Motor neuron (in vitro differentiated cells): ENCODE measurements at regions not wholly inside any gene's neighbourhood (a gene's known extent, or its start where the extent isn't known, plus 50 kb on each side); places are given as distances from the start of the nearest gene placed in this dataset.

Source experiments
- ATAC-seq, 8 experiments: fragments of 200-7000 bp; cut with Tn5 transposase; replicated peaks in 6 of 8; 2 replicates each; pipeline ENCODE4 v1.8.0; 2021; ENCODE audit warnings: mild to moderate bottlenecking in 8 of 8, moderate library complexity in 8 of 8
- H3K27ac ChIP-seq, 2 donors: fragments of 250-450 bp; sonication (Bioruptor Pico); 2 replicates each; pipeline ENCODE4 v1.9.0; 2021; ENCODE audit warnings: antibody characterized with exemption in 2 of 2, mild to moderate bottlenecking in 2 of 2, moderate library complexity in 1 of 2
- H3K4me1 ChIP-seq, 2 donors: fragments of 250-450 bp; sonication (Bioruptor Pico); replicated peaks in 1 of 2; 2 replicates each; pipeline ENCODE4 v1.6.1; 2021; ENCODE audit warnings: antibody characterized with exemption in 2 of 2, mild to moderate bottlenecking in 2 of 2, moderate library complexity in 1 of 2
- H3K4me3 ChIP-seq, 5 donors: fragments of 250-450 bp; sonication (Bioruptor Pico); 2 replicates each; pipeline ENCODE4 v1.9.0; 2021; ENCODE audit warnings: antibody characterized with exemption in 5 of 5, mild to moderate bottlenecking in 5 of 5, moderate library complexity in 4 of 5
- whole genome bisulfite sequencing, 10 experiments: fragments of 450-650 bp; shearing (Covaris generic); methylation state at CpG; one replicate each; pipeline ENCODE4 v1.0.0; 2022; 5-methylcytosine and 5-hydroxymethylcytosine counted together
- in situ Hi-C, 9 experiments: fragments of 400-800 bp; cut with MboI; loops; one replicate each; pipeline ENCODE4 v1.15.0; 2021; ENCODE audit warnings: low sequenced_read_pairs in 9 of 9, low pct_unique_long_range_greater_than_20kb in 2 of 9; ENCODE audit not compliant: unreplicated experiment in 9 of 9

GRCh38 chr9:135413086-135413375, 66.6 kb upstream of the PPP1R26 start:
- in situ Hi-C loops = loop anchor here in 8 of 9 experiments (5.0 to 25.0 kb wide), 4 partner anchors 326 to 726 kb away; partner anchors contain the start of gene OLFM1 (in 8 of the 8)
- Histone ChIP-seq H3K27ac (no peak overlapping the region), H3K4me1 (no peaks in the 10 kb centered on the region), H3K4me3 (no peak overlapping the region)
- ATAC-seq = peak in 2 of 8 experiments; percentile 8 to 14
- WGBS, 10 experiments = 53 to 80% (median 60%) methylated on average over 1 to 3 of the region's 12 CpGs; no CpG with 5 or more reads in 7 of the 10 experiments

GRCh38 chr9:135413461-135413860, 66.1 kb upstream of the PPP1R26 start:
- no peak overlapping the region for H3K27ac ChIP-seq
- in situ Hi-C loops = loop anchor here in 8 of 9 experiments (5.0 to 25.0 kb wide), 4 partner anchors 326 to 726 kb away; partner anchors contain the start of gene OLFM1 (in 8 of the 8)
- 50 to 100% (median 80%) methylated on average over 1 to 3 of the region's 18 CpGs; no CpG with 5 or more reads in 7 of the 10 experiments for WGBS, 10 experiments
- ATAC-seq = no peak
- no peaks in the 10 kb centered on the region for H3K4me1 ChIP-seq
- H3K4me3 ChIP-seq = no peak overlapping the region

- H3K27ac ChIP-seq = no peak overlapping the region
- 17 to 100% (median 70%) methylated on average over 1 to 10 of the region's 13 CpGs; no CpG with 5 or more reads in 1 of the 10 experiments for WGBS, 10 experiments
- in situ Hi-C loops = loop anchor here in 8 of 9 experiments (5.0 to 25.0 kb wide), 4 partner anchors 327 to 727 kb away; partner anchors contain the start of gene OLFM1 (in 8 of the 8)
- no peaks in the 10 kb centered on the region for H3K4me1 ChIP-seq
- H3K4me3 ChIP-seq = no peak overlapping the region
- ATAC-seq = no peak
Measured at GRCh38 chr9:135414293-135414692, 65.3 kb upstream of the PPP1R26 start.

GRCh38 chr9:135415586-135415985, 64.0 kb upstream of the PPP1R26 start:
- Histone ChIP-seq H3K4me1 (no peaks in the 10 kb centered on the region), H3K27ac (no peak overlapping the region), H3K4me3 (no peak overlapping the region)
- ATAC-seq = no peak
- in situ Hi-C loops = loop anchor here in 7 of 9 experiments (10.0 to 25.0 kb wide), 3 partner anchors 328 to 728 kb away; partner anchors contain the start of gene OLFM1 (in 7 of the 7)
- 22 to 90% (median 72%) methylated on average over 2 to 10 of the region's 10 CpGs; no CpG with 5 or more reads in 3 of the 10 experiments for WGBS, 10 experiments

- Histone ChIP-seq H3K27ac (no peak overlapping the region), H3K4me3 (no peak overlapping the region), H3K4me1 (no peaks in the 10 kb centered on the region)
- WGBS, 10 experiments = 33 to 100% (median 79%) methylated on average over 1 to 6 of the region's 10 CpGs
- in situ Hi-C loops = loop anchor here in 7 of 9 experiments (10.0 to 25.0 kb wide), 3 partner anchors 329 to 729 kb away; partner anchors contain the start of gene OLFM1 (in 7 of the 7)
- ATAC-seq = no peak
Measured at GRCh38 chr9:135416664-135417290, 62.8 kb upstream of the PPP1R26 start.

GRCh38 chr9:135418161-135418560, 61.4 kb upstream of the PPP1R26 start:
- WGBS, 10 experiments = 10 to 83% (median 75%) methylated on average over 1 to 3 of the region's 8 CpGs; no CpG with 5 or more reads in 6 of the 10 experiments
- ATAC-seq = no peak
- Histone ChIP-seq H3K4me1 (no peaks in the 10 kb centered on the region), H3K27ac (no peak overlapping the region), H3K4me3 (no peak overlapping the region)
- in situ Hi-C loops = loop anchor here in 7 of 9 experiments (10.0 to 25.0 kb wide), 3 partner anchors 331 to 731 kb away; partner anchors contain the start of gene OLFM1 (in 7 of the 7)

GRCh38 chr9:135419106-135419505, 60.5 kb upstream of the PPP1R26 start:
- H3K27ac ChIP-seq = no peak overlapping the region
- no peaks in the 10 kb centered on the region for H3K4me1 ChIP-seq
- 0 to 100% methylated on average over 1 of the region's 3 CpGs; no CpG with 5 or more reads in 8 of the 10 experiments for WGBS, 10 experiments
- in situ Hi-C loops = loop anchor here in 7 of 9 experiments (10.0 to 25.0 kb wide), 3 partner anchors 332 to 732 kb away; partner anchors contain the start of gene OLFM1 (in 7 of the 7)
- no peak for ATAC-seq
- H3K4me3 ChIP-seq = no peak overlapping the region

GRCh38 chr9:135422341-135422944, 57.1 kb upstream of the PPP1R26 start:
- WGBS, 10 experiments = 24 to 87% (median 68%) methylated on average over 1 to 12 of the region's 15 CpGs; no CpG with 5 or more reads in 1 of the 10 experiments
- no peak for ATAC-seq
- no peaks in the 10 kb centered on the region for H3K4me1 ChIP-seq
- no peak overlapping the region for H3K4me3 ChIP-seq
- in situ Hi-C loops = loop anchor here in 3 of 9 experiments (25.0 kb wide), 2 partner anchors 335 to 735 kb away; partner anchors contain the start of gene OLFM1 (in 1 of the 3)
- H3K27ac ChIP-seq = no peak overlapping the region

- no peak overlapping the region for H3K4me3 ChIP-seq
- no peak overlapping the region for H3K27ac ChIP-seq
- in situ Hi-C loops = loop anchor here in 3 of 9 experiments (25.0 kb wide), 2 partner anchors 336 to 736 kb away; partner anchors contain the start of gene OLFM1 (in 1 of the 3)
- no peaks in the 10 kb centered on the region for H3K4me1 ChIP-seq
- ATAC-seq = no peak
- 0 to 100% (median 80%) methylated on average over 1 to 9 of the region's 9 CpGs for WGBS, 10 experiments
Measured at GRCh38 chr9:135423725-135424124, 55.9 kb upstream of the PPP1R26 start.
